Left ventricle myocardium inferior (tissue), 1 donor: ENCODE measurements at regions not wholly inside any gene's neighbourhood (a gene's known extent, or its start where the extent isn't known, plus 50 kb on each side); places are given as distances from the start of the nearest gene placed in this dataset.

Experiments
- DNase-seq: peaks from one replicate; pipeline ENCODE4 v3.0.0-alpha.2; 2020
- H3K27ac ChIP-seq: fragments of 200-600 bp; replicated peaks from 2 replicates; pipeline ENCODE4 v1.8.0; 2021
- H3K27me3 ChIP-seq: fragments of 200-600 bp; 2 replicates; pipeline ENCODE4 v1.8.0; 2021; ENCODE audit warnings: low read depth
- H3K36me3 ChIP-seq: fragments of 200-600 bp; 2 replicates; pipeline ENCODE4 v1.8.0; 2021
- H3K4me1 ChIP-seq: fragments of 200-600 bp; 2 replicates; pipeline ENCODE4 v1.8.0; 2021
- H3K4me3 ChIP-seq: fragments of 200-600 bp; 2 replicates; pipeline ENCODE4 v1.8.0; 2021; ENCODE audit warnings: mild to moderate bottlenecking, moderate library complexity
- H3K9me3 ChIP-seq: fragments of 200-600 bp; replicated peaks from 2 replicates; pipeline ENCODE4 v1.8.0; 2021
- CTCF ChIP-seq: fragments of 200-600 bp; IDR thresholded peaks from 2 replicates; pipeline ENCODE4 v1.8.0; 2021; ENCODE audit warnings: antibody characterized with exemption, mild to moderate bottlenecking, borderline replicate concordance
- intact Hi-C: fragments of 100-400 bp; cut with micrococcal nuclease; formaldehyde crosslinking; loops from one replicate; pipeline ENCODE4 v1.11.0; 2022
- donor health status: DM: no; HTN: yes; CAD: no; lungs with severe emphysema.

GRCh38 chr2:67755156-67755882 is 307.5 kb downstream of the C1D start:
- no peak overlapping the region for H3K4me3 ChIP-seq
- TF ChIP-seq CTCF: no peak
- no peak for DNase-seq
- no peaks in the 10 kb centered on the region for H3K36me3 ChIP-seq
- H3K4me1 ChIP-seq: no peaks in the 10 kb centered on the region
- no peaks in the 10 kb centered on the region for H3K9me3 ChIP-seq
- H3K27ac ChIP-seq: no peak overlapping the region
- intact Hi-C loops: no loop called here
- H3K27me3 ChIP-seq: peaks cover 10% of the 10 kb centered on the region

GRCh38 chr2:67760995-67761394 is 301.8 kb downstream of the C1D start:
- H3K27ac ChIP-seq: no peak overlapping the region
- DNase-seq: no peak
- no peaks in the 10 kb centered on the region for H3K4me1 ChIP-seq
- peaks cover 9% of the 10 kb centered on the region for H3K9me3 ChIP-seq
- no peaks in the 10 kb centered on the region for H3K36me3 ChIP-seq
- H3K27me3 ChIP-seq: peaks cover 34% of the 10 kb centered on the region
- intact Hi-C loops: no loop called here
- no peak overlapping the region for H3K4me3 ChIP-seq
- no peak for TF ChIP-seq CTCF

DNA sequence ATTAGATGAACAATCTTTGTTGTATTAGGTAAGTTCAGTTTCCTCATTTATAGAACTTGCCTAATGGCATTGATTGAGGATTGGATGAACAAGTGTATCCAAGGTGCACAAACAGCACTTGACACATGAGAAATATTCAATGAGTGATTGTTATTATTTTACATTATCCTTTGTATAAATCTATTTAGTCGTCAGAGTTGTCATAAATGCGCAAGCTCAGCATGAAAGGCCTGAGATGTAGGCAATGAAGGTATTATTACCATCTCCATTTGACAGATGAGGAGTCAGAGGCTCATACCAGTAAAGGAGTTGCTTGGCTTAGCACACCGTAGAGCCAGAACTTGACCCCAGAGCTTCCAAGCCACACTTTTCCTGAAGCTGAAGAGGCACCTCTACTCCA is 291.4 kb downstream of the C1D start:
- no peak for DNase-seq
- no peak for TF ChIP-seq CTCF
- Histone ChIP-seq H3K36me3 (no peaks in the 10 kb centered on the region), H3K4me1 (no peaks in the 10 kb centered on the region), H3K4me3 (no peak overlapping the region), H3K27me3 (no peaks in the 10 kb centered on the region), H3K9me3 (no peaks in the 10 kb centered on the region), H3K27ac (no peak overlapping the region)
- intact Hi-C loops: no loop called here

- Histone ChIP-seq H3K4me3 (no peak overlapping the region), H3K4me1 (no peaks in the 10 kb centered on the region), H3K9me3 (no peaks in the 10 kb centered on the region), H3K36me3 (no peaks in the 10 kb centered on the region), H3K27me3 (no peaks in the 10 kb centered on the region), H3K27ac (no peak overlapping the region)
- intact Hi-C loops: no loop called here
- DNase-seq: no peak
- TF ChIP-seq CTCF: no peak
These were observed 290.3 kb downstream of the C1D start for GRCh38 chr2:67772216-67773170.

DNA sequence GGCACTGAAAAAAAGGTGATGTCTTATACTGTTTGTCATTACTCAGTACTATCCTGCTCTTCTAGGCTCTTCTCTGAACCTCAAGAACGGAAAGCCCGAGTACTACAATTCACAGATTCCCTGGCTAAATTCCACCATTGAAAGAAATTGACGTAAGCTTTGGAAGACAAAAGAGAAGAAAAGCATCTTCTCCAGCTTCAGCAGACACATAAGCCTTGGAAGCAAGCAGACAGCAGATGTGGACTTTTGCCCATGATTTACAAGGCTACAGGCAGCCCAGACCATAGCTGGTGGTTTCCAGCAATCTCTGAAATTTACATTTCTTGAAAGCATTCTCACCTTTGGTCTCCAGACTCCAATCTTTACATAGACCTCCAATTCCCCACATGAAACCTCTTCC is 289.0 kb downstream of the C1D start:
- H3K27ac ChIP-seq: no peak overlapping the region
- no peak for DNase-seq
- TF ChIP-seq CTCF: no peak
- H3K4me3 ChIP-seq: no peak overlapping the region
- H3K9me3 ChIP-seq: no peaks in the 10 kb centered on the region
- H3K27me3 ChIP-seq: peaks cover 4% of the 10 kb centered on the region
- intact Hi-C loops: no loop called here
- H3K4me1 ChIP-seq: no peaks in the 10 kb centered on the region
- H3K36me3 ChIP-seq: no peaks in the 10 kb centered on the region
